ENCODE measurements at regions not wholly inside any gene's neighbourhood (a gene's known extent, or its start where the extent isn't known, plus 50 kb on each side); places are given as distances from the start of the nearest gene placed in this dataset.

DNA sequence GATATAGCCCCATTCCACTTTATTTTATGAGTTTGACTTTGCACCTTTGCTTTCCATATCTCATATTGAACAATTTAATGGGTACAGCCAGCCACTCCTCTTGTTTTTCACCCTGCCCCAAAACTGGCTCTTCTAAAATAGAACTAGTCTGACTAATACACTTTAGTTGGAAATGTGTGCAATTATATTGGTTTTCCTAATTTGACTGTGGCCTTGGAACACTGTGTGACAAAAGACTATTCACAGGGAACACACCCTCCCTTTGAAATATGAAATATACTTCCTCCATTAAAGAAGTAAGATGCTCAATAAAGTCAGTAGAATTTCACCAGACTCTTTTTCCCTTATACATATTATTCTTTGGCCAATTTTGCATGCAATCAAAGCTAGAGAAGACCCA is 218.6 kb upstream of the DCN start:
- no peak for TF ChIP-seq POLR2A (IDR thresholded peaks at IDR 0.05)
- TF ChIP-seq, protein P1, sequence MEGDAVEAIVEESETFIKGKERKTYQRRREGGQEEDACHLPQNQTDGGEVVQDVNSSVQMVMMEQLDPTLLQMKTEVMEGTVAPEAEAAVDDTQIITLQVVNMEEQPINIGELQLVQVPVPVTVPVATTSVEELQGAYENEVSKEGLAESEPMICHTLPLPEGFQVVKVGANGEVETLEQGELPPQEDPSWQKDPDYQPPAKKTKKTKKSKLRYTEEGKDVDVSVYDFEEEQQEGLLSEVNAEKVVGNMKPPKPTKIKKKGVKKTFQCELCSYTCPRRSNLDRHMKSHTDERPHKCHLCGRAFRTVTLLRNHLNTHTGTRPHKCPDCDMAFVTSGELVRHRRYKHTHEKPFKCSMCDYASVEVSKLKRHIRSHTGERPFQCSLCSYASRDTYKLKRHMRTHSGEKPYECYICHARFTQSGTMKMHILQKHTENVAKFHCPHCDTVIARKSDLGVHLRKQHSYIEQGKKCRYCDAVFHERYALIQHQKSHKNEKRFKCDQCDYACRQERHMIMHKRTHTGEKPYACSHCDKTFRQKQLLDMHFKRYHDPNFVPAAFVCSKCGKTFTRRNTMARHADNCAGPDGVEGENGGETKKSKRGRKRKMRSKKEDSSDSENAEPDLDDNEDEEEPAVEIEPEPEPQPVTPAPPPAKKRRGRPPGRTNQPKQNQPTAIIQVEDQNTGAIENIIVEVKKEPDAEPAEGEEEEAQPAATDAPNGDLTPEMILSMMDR (IDR thresholded peaks at IDR 0.05) = no peak

Measured in heart left ventricle (tissue), 13 donors.